Colonic mucosa (tissue), 4 donors: ENCODE measurements at regions not wholly inside any gene's neighbourhood (a gene's known extent, or its start where the extent isn't known, plus 50 kb on each side); places are given as distances from the start of the nearest gene placed in this dataset.

Experiments
- DNase-seq: peaks from one replicate; pipeline ENCODE4 v3.0.0-alpha.2; 2020
- H3K27ac ChIP-seq: fragments of 200-600 bp; one replicate; pipeline ENCODE4 v1.8.0; 2021
- H3K27me3 ChIP-seq: fragments of 200-600 bp; one replicate; pipeline ENCODE4 v1.8.0; 2021
- H3K36me3 ChIP-seq: fragments of 200-600 bp; one replicate; pipeline ENCODE4 v1.8.0; 2021
- H3K4me1 ChIP-seq: fragments of 200-600 bp; one replicate; pipeline ENCODE4 v1.8.0; 2021; ENCODE audit warnings: mild to moderate bottlenecking
- H3K4me3 ChIP-seq: fragments of 200-600 bp; one replicate; pipeline ENCODE4 v1.8.0; 2021
- H3K9ac ChIP-seq, 2 donors: one replicate each; pipeline ENCODE4 v1.7.0; 2013; ENCODE audit warnings: control low read depth in 2 of 2, low read depth in 2 of 2, low read length in 2 of 2
- H3K9me3 ChIP-seq: fragments of 200-600 bp; one replicate; pipeline ENCODE4 v1.8.0; 2021
- intact Hi-C: fragments of 100-400 bp; cut with DNase I; formaldehyde crosslinking; loops from one replicate; pipeline ENCODE4 v1.14.1; 2022
- TF ChIP-seq, protein P1 (sequence below): fragments of 200-600 bp; IDR thresholded peaks from one replicate; pipeline ENCODE4 v1.8.0; 2022; ENCODE audit warnings: antibody characterized with exemption, mild to moderate bottlenecking
- donor health status: healthy.
- donor health status: DM: no; HTN: no; CAD: no.
- donor health status: DM: no; HTN: no; CAD: no.

DNA sequence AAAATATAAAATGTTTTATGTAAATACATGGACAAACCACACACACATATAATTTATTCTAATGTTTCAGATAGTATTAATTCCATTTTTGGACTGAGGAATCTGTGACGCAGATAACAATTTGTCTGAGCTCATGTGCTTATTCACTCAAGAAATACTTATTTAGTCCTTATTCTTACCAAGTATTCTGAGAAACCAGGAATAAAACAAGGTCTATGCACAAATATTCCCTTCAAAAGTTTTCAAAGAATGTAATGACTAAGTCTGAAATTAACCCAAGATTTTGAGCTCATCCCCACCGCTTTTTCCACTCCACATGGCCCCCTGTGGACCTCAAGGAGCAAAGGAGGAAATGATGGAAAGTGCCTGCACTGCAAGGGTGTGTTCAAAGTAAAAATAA lies 1022.3 kb downstream of the EFNA5 start:
- H3K4me1 ChIP-seq, result no peaks in the 10 kb centered on the region
- H3K27ac ChIP-seq, result no peak overlapping the region
- H3K9ac ChIP-seq, result no peak overlapping the region
- H3K36me3 ChIP-seq, result no peaks in the 10 kb centered on the region
- H3K4me3 ChIP-seq, result no peak overlapping the region
- intact Hi-C loops, result no loop called here
- TF ChIP-seq, protein P1, sequence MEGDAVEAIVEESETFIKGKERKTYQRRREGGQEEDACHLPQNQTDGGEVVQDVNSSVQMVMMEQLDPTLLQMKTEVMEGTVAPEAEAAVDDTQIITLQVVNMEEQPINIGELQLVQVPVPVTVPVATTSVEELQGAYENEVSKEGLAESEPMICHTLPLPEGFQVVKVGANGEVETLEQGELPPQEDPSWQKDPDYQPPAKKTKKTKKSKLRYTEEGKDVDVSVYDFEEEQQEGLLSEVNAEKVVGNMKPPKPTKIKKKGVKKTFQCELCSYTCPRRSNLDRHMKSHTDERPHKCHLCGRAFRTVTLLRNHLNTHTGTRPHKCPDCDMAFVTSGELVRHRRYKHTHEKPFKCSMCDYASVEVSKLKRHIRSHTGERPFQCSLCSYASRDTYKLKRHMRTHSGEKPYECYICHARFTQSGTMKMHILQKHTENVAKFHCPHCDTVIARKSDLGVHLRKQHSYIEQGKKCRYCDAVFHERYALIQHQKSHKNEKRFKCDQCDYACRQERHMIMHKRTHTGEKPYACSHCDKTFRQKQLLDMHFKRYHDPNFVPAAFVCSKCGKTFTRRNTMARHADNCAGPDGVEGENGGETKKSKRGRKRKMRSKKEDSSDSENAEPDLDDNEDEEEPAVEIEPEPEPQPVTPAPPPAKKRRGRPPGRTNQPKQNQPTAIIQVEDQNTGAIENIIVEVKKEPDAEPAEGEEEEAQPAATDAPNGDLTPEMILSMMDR, result no peak
- H3K27me3 ChIP-seq, result no peaks in the 10 kb centered on the region
- H3K9me3 ChIP-seq, result no peaks in the 10 kb centered on the region
- DNase-seq, result no peak

DNA sequence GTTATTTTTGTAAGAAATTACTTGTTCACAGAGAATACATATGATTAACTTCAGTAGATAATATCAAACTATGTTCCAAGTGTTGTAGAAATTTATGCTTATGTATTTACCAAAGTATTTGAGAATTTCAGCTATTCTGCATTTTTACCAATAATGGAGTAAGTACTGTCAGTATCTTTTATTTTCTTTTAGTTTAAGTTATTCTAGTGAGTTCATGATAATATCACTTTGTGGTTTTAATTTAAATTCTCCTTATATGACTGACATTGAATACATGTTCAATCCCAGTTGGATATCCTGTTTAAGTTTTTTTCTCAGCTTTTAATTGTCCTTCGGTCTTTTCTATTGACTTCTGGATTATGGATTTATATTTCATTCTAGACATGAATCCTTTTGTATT lies 1024.6 kb downstream of the EFNA5 start:
- H3K27ac ChIP-seq, result no peak overlapping the region
- DNase-seq, result no peak
- no peaks in the 10 kb centered on the region for H3K4me1 ChIP-seq
- H3K27me3 ChIP-seq, result no peaks in the 10 kb centered on the region
- intact Hi-C loops, result no loop called here
- TF ChIP-seq, protein P1, result no peak
- no peak overlapping the region for H3K9ac ChIP-seq
- H3K36me3 ChIP-seq, result no peaks in the 10 kb centered on the region
- H3K9me3 ChIP-seq, result no peaks in the 10 kb centered on the region
- no peak overlapping the region for H3K4me3 ChIP-seq

DNA sequence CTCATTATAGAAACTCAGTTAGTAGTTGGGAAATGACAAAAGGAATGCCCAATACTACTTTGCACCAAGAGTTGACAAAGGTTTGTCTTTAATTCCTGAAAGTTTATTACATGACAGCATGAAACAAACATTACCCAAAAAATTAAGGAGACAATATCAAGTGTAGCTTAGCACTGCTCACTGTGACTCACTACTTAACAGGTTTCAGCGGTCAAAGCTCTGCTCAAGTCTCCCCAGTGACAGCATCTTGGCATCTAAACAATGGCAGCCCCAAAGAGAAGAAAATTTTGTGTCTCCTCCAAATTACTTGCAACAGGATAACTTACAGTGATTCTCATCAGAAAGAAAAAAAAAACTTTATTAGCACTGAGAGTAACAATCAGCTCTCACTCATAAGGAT lies 1030.2 kb downstream of the EFNA5 start:
- H3K9me3 ChIP-seq, result no peaks in the 10 kb centered on the region
- no peak overlapping the region for H3K27ac ChIP-seq
- no peaks in the 10 kb centered on the region for H3K27me3 ChIP-seq
- no peak overlapping the region for H3K4me3 ChIP-seq
- TF ChIP-seq, protein P1, result no peak
- intact Hi-C loops, result no loop called here
- no peak for DNase-seq
- H3K36me3 ChIP-seq, result no peaks in the 10 kb centered on the region
- no peak overlapping the region for H3K9ac ChIP-seq
- no peaks in the 10 kb centered on the region for H3K4me1 ChIP-seq

DNA sequence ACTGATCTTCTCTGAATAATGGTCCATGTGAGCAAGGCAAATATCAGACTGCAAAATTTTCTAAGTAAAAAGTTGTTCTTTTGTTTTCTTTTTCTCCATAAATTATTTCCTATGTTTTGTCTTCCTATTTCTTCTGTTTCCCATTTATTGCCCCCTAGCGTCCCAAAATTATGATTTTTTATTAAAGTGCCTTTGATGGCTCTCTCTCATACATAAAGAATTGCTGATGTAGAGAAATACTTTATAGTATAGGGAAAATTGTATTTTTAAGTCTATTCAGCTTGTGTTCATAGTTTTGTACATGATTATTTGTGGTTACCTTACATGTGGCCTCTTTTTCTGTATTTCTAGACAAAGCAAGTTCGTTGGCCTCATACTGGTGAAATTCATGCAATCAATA lies 1031.2 kb downstream of the EFNA5 start:
- intact Hi-C loops, result no loop called here
- H3K27me3 ChIP-seq, result no peaks in the 10 kb centered on the region
- H3K9ac ChIP-seq, result no peak overlapping the region
- TF ChIP-seq, protein P1, result no peak
- H3K36me3 ChIP-seq, result no peaks in the 10 kb centered on the region
- no peak overlapping the region for H3K27ac ChIP-seq
- H3K9me3 ChIP-seq, result no peaks in the 10 kb centered on the region
- no peak for DNase-seq
- no peaks in the 10 kb centered on the region for H3K4me1 ChIP-seq
- H3K4me3 ChIP-seq, result no peak overlapping the region

DNA sequence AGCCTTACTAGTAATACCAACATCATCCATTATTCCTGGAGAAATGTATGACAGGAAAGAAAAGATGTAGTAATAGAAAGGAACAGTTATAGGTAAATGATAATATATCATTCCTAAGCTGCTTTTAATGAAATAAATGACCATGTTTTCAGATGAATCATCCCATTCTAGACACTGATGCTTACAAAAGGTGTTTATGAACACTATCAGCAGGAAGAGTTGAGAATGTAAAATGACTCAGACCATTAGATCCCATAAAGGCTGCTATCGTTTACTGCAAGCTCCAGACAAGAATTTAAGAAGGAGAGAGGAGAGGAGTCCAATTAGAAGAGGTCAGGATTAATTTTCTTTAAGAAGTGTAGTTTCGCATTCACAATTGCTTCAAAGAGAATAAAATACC lies 1033.5 kb downstream of the EFNA5 start:
- TF ChIP-seq, protein P1, result no peak
- no peaks in the 10 kb centered on the region for H3K4me1 ChIP-seq
- intact Hi-C loops, result no loop called here

DNA sequence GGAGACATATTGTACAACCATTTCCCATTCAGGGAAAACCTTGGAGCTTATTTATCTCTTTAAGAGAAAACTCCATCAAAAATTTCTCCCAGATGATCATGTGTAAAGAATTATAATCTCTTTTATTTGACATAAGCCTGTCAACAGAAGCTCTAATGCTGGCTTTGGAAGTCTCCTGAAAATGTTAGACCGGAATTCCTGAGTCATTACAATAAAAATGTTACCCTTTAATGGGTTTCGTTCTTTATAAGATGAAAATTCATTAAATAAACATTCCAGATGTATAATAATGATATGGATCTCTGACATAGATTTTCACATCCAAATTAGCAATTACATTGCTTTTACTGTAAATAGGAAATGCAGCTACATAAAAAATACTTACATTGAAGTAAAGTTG lies 1036.4 kb downstream of the EFNA5 start:
- Histone ChIP-seq H3K36me3 (no peaks in the 10 kb centered on the region), H3K27ac (no peak overlapping the region), H3K9me3 (no peaks in the 10 kb centered on the region), H3K9ac (no peak overlapping the region), H3K27me3 (no peaks in the 10 kb centered on the region), H3K4me3 (no peak overlapping the region), H3K4me1 (no peaks in the 10 kb centered on the region)
- DNase-seq, result no peak
- TF ChIP-seq, protein P1, result no peak
- intact Hi-C loops, result no loop called here

More for the DNA sequence above, 1033.5 kb downstream of the EFNA5 start:
- no peak for DNase-seq
- H3K9me3 ChIP-seq, result no peaks in the 10 kb centered on the region
- no peak overlapping the region for H3K9ac ChIP-seq
- H3K27me3 ChIP-seq, result no peaks in the 10 kb centered on the region
- H3K4me3 ChIP-seq, result no peak overlapping the region
- no peaks in the 10 kb centered on the region for H3K36me3 ChIP-seq
- H3K27ac ChIP-seq, result no peak overlapping the region
